HEK293 (cell line): ENCODE measurements at regions not wholly inside any gene's neighbourhood (a gene's known extent, or its start where the extent isn't known, plus 50 kb on each side); places are given as distances from the start of the nearest gene placed in this dataset.

Source experiments
- CTCF ChIA-PET: fragments of 350-600 bp; formaldehyde crosslinking; extraction: SDS; loops from one replicate; lab custom pipeline; 2021; ENCODE audit warnings: antibody characterized with exemption; lab: Yijun Ruan, JAX
- POLR2A ChIA-PET: fragments of 300-600 bp; formaldehyde crosslinking; extraction: SDS; loops from one replicate; lab custom pipeline; 2020; ENCODE audit warnings: antibody characterized with exemption, inconsistent platforms; lab: Yijun Ruan, JAX
- H3K27ac ChIP-seq: fragments of 200-500 bp; sonication (Bioruptor generic); 2 replicates; pipeline ENCODE4 v1.5.1; 2014; ENCODE audit warnings: low read depth, low read length, control low read depth, inconsistent platforms; ENCODE audit errors: extremely low read depth
- H3K36me3 ChIP-seq, 2 experiments: fragments of 200-500 bp in 1 of 2; sonication (Bioruptor generic) in 1 of 2; 1 replicate in 1 of 2; 2 replicates in 1 of 2; pipeline ENCODE4 v1.5.1; 2014 to 2017; ENCODE audit warnings: inconsistent platforms in 2 of 2, low read length in 2 of 2; ENCODE audit not compliant: control insufficient read depth in 2 of 2, insufficient read depth in 1 of 2
- H3K4me1 ChIP-seq: fragments of 200-500 bp; sonication (Bioruptor generic); 2 replicates; pipeline ENCODE4 v1.5.1; 2014; ENCODE audit warnings: mild to moderate bottlenecking, low read length, inconsistent platforms; ENCODE audit not compliant: control insufficient read depth, insufficient read depth
- H3K4me3 ChIP-seq: 2 replicates; pipeline ENCODE4 v1.5.1; 2011; ENCODE audit warnings: low read depth, mild to moderate bottlenecking, control low read depth, low read length, moderate library complexity
- H3K9me3 ChIP-seq: fragments of 200-500 bp; sonication (Bioruptor generic); 2 replicates; pipeline ENCODE4 v1.5.1; 2014; ENCODE audit warnings: low read depth, low read length, inconsistent platforms; ENCODE audit not compliant: control insufficient read depth, insufficient read depth
- AEBP2 ChIP-seq: fragments of 450-650 bp; formaldehyde crosslinking; IDR thresholded peaks from 2 replicates; pipeline ENCODE4 v1.5.1; 2016; ENCODE audit warnings: missing biosample characterization, missing genetic modification characterization, borderline replicate concordance
- GFI1B ChIP-seq: fragments of 450-650 bp; formaldehyde crosslinking; IDR thresholded peaks from 2 replicates; pipeline ENCODE4 v1.5.1; 2016; ENCODE audit warnings: missing biosample characterization, missing genetic modification characterization
- HOXC10 ChIP-seq: sonication (generic); formaldehyde crosslinking; IDR thresholded peaks from 2 replicates; pipeline ENCODE4 v1.8.1; 2023; ENCODE audit warnings: mild to moderate bottlenecking, missing genetic modification reagents
- REST ChIP-seq: fragments of 450-650 bp; formaldehyde crosslinking; IDR thresholded peaks from 2 replicates; pipeline ENCODE4 v1.5.1; 2016; ENCODE audit warnings: missing biosample characterization, missing genetic modification characterization
- SCRT2 ChIP-seq: fragments of 450-650 bp; formaldehyde crosslinking; IDR thresholded peaks from 2 replicates; pipeline ENCODE4 v1.5.1; 2016; ENCODE audit warnings: missing biosample characterization, missing genetic modification characterization
- YY2 ChIP-seq: fragments of 450-650 bp; formaldehyde crosslinking; IDR thresholded peaks from 2 replicates; pipeline ENCODE4 v1.5.1; 2016; ENCODE audit warnings: missing biosample characterization, missing genetic modification characterization
- ZNF112 ChIP-seq: fragments of 450-650 bp; formaldehyde crosslinking; IDR thresholded peaks from 2 replicates; pipeline ENCODE4 v1.5.0; 2017; ENCODE audit warnings: missing biosample characterization, missing genetic modification characterization
- ZNF114 ChIP-seq: fragments of 450-650 bp; formaldehyde crosslinking; IDR thresholded peaks from 2 replicates; pipeline ENCODE4 v1.5.0; 2017; ENCODE audit warnings: missing biosample characterization, missing genetic modification characterization
- ZNF140 ChIP-seq: fragments of 450-650 bp; formaldehyde crosslinking; IDR thresholded peaks from 2 replicates; pipeline ENCODE4 v1.5.1; 2016; ENCODE audit warnings: missing biosample characterization, missing genetic modification characterization
- ZNF394 ChIP-seq: fragments of 450-650 bp; formaldehyde crosslinking; IDR thresholded peaks from 2 replicates; pipeline ENCODE4 v1.5.1; 2016; ENCODE audit warnings: missing biosample characterization, missing genetic modification characterization, mild to moderate bottlenecking, moderate library complexity, borderline replicate concordance
- ZNF513 ChIP-seq: fragments of 450-650 bp; IDR thresholded peaks from 2 replicates; pipeline ENCODE4 v1.5.1; 2018; ENCODE audit warnings: missing biosample characterization, missing genetic modification characterization
- ZNF529 ChIP-seq: fragments of 450-650 bp; formaldehyde crosslinking; IDR thresholded peaks from 2 replicates; pipeline ENCODE4 v1.5.1; 2017; ENCODE audit warnings: missing genetic modification characterization, missing biosample characterization; ENCODE audit not compliant: insufficient replicate concordance
- ZNF600 ChIP-seq: fragments of 450-650 bp; formaldehyde crosslinking; IDR thresholded peaks from 2 replicates; pipeline ENCODE4 v1.5.1; 2016; ENCODE audit warnings: missing biosample characterization, missing genetic modification characterization
- ZNF626 ChIP-seq: fragments of 450-650 bp; sonication (Bioruptor Pico); formaldehyde crosslinking; IDR thresholded peaks from 2 replicates; pipeline ENCODE4 v1.5.1; 2018; ENCODE audit warnings: missing biosample characterization, missing genetic modification characterization, inconsistent platforms
- ZNF670 ChIP-seq: fragments of 450-650 bp; formaldehyde crosslinking; IDR thresholded peaks from 2 replicates; pipeline ENCODE4 v1.5.1; 2016; ENCODE audit warnings: missing biosample characterization, missing genetic modification characterization, low read depth
- ZNF776 ChIP-seq: fragments of 450-650 bp; formaldehyde crosslinking; IDR thresholded peaks from 2 replicates; pipeline ENCODE4 v1.5.0; 2017; ENCODE audit warnings: missing biosample characterization, missing genetic modification characterization, borderline replicate concordance
- ZNF777 ChIP-seq: fragments of 450-650 bp; formaldehyde crosslinking; IDR thresholded peaks from 2 replicates; pipeline ENCODE4 v1.5.1; 2017; ENCODE audit warnings: missing biosample characterization, missing genetic modification characterization, borderline replicate concordance

DNA sequence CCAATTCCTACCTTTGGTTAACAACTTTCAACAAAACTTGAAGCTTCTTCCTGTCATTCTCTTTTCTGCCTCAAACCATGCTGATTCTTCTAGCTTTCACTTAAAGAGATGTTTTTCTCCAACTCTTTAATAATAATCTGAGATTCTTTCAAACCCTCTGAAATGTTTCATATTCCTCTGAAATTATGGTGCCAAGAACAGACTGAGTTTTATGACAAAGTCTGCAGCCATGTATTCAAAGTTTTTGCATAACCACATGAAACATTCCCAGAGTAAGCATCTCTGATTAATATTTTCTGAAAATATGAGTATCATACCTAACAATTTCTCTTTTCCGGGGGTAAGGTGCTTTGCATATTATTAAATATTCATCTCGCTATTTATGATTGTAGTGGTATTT lies 59.1 kb upstream of the DCN start:
- no peaks in the 10 kb centered on the region for H3K9me3 ChIP-seq
- no peaks in the 10 kb centered on the region for H3K4me1 ChIP-seq
- H3K4me3 ChIP-seq, result no peak overlapping the region
- TF ChIP-seq ZNF626 (tag by site-specific recombination) (no peak), ZNF112 (no peak), ZNF513 (tag by site-specific recombination) (no peak), ZNF529 (no peak), SCRT2 (tag by site-specific recombination) (no peak), ZNF140 (tag by site-specific recombination) (no peak), ZNF776 (tag by site-specific recombination) (no peak), ZNF670 (tag by site-specific recombination) (no peak), ZNF777 (tag by site-specific recombination) (no peak), REST (tag by site-specific recombination) (no peak), GFI1B (no peak)
- TF ChIP-seq, all 188 proteins: peak for 0
- no peaks in the 10 kb centered on the region for H3K36me3 ChIP-seq
- ChIA-PET CTCF (no interaction called here), POLR2A (interaction anchor here (0.7 kb wide), 1 partner anchor 148 kb away, joined by 5 read pairs; no protein-coding TSS in a partner anchor)
- H3K27ac ChIP-seq, result no peak overlapping the region

GRCh38 chr12:91240386-91241095 lies 57.9 kb upstream of the DCN start:
- Histone ChIP-seq H3K4me1 (no peaks in the 10 kb centered on the region), H3K4me3 (no peak overlapping the region), H3K27ac (no peak overlapping the region), H3K36me3 (no peaks in the 10 kb centered on the region), H3K9me3 (no peaks in the 10 kb centered on the region)
- POLR2A ChIA-PET, result no interaction called here
- TF ChIP-seq ZNF114 (tag by site-specific recombination) (no peak), HOXC10 (CRISPR knock-in tag) (no peak), ZNF600 (tag by site-specific recombination) (no peak), YY2 (tag by site-specific recombination) (no peak), ZNF670 (tag by site-specific recombination) (no peak), ZNF394 (tag by site-specific recombination) (no peak), ZNF777 (tag by site-specific recombination) (no peak), AEBP2 (tag by site-specific recombination) (no peak)
- CTCF ChIA-PET, result interaction anchor here (0.6 to 1.0 kb wide), 2 partner anchors 263 to 333 kb away, joined by 3 read pairs; no protein-coding TSS in a partner anchor
